ENCODE measurements at regions not wholly inside any gene's neighbourhood (a gene's known extent, or its start where the extent isn't known, plus 50 kb on each side); places are given as distances from the start of the nearest gene placed in this dataset.
"Not testable (repeated sequence)": the region's sequence is repeated elsewhere in the genome, so short reads cannot be mapped to it uniquely, and the experiment has no call there.

DNA sequence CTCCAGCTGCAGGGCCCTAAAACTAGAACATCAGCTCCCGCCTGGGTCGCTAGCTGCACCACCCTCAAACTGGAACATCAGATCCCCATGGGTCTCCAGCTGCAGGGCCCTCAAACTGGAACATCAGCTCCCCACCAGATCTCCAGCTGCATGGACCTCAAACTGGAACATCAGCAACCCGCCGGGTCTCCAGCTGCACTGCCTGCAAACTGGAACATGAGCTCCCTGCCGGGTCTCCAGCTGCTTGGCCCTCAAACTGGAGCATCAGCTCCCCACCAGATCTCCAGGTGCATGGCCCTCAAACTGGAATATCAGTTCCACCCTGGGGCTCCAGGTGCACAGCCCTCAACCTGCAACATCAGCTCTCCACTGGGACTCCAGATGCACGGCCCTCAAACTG is 82.7 kb downstream of the TFRC start:
- DNase-seq (ENCODE audit: low read depth): not testable (repeated sequence)

DNA sequence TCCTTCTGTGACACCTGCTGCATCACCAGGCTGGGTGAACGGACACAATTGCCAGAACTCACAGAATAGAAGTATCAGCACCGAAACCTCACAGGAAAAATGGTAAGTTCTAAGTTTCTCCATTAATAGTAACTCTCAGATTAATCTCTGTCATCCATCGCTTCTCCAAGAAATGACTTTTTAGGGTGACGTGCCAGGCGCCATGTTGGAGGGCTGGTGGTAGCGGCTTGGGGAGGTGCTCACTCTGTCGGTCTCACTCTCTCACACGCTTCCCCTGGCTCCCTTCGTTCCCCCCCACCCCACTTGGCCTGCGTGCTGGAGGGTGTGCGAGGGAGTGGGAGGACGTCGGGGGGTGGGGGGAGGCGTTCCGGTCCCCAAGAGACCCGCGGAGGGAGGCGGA is 85.6 kb downstream of the TFRC start:
- H3K4me3 ChIP-seq (ENCODE audit: low read depth, low read length); DNase-seq (ENCODE audit: low read depth): not testable (repeated sequence)

More for the DNA sequence above, 82.7 kb downstream of the TFRC start:
- not testable (repeated sequence) for H3K4me3 ChIP-seq (ENCODE audit: low read depth, low read length)

DNA sequence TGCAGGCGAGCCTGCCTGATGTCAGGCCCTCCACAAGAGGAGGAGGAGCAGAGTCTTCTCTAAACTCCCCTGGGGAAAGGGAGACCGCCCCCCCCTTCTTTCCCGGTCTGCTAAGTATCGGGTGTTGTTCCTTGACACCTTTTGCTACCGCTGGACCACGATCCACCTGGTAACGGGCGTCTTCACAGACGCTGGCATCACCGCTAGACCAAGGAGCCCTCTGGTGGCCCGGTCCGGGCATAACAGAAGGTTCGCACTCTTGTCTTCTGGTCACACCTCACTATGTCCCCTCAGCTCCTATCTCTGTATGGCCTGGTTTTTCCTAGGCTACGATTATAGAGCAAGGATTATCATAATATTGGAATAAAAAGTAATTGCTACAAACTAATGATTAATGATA is 86.0 kb upstream of the TNK2 start:
- DNase-seq (ENCODE audit: low read depth); H3K4me3 ChIP-seq (ENCODE audit: low read depth, low read length): not testable (repeated sequence)
- TF ChIP-seq, protein P1, sequence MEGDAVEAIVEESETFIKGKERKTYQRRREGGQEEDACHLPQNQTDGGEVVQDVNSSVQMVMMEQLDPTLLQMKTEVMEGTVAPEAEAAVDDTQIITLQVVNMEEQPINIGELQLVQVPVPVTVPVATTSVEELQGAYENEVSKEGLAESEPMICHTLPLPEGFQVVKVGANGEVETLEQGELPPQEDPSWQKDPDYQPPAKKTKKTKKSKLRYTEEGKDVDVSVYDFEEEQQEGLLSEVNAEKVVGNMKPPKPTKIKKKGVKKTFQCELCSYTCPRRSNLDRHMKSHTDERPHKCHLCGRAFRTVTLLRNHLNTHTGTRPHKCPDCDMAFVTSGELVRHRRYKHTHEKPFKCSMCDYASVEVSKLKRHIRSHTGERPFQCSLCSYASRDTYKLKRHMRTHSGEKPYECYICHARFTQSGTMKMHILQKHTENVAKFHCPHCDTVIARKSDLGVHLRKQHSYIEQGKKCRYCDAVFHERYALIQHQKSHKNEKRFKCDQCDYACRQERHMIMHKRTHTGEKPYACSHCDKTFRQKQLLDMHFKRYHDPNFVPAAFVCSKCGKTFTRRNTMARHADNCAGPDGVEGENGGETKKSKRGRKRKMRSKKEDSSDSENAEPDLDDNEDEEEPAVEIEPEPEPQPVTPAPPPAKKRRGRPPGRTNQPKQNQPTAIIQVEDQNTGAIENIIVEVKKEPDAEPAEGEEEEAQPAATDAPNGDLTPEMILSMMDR (IDR thresholded peaks at IDR 0.05; ENCODE audit: low read depth, low read length, missing control alignments): peak; percentile 32

DNA sequence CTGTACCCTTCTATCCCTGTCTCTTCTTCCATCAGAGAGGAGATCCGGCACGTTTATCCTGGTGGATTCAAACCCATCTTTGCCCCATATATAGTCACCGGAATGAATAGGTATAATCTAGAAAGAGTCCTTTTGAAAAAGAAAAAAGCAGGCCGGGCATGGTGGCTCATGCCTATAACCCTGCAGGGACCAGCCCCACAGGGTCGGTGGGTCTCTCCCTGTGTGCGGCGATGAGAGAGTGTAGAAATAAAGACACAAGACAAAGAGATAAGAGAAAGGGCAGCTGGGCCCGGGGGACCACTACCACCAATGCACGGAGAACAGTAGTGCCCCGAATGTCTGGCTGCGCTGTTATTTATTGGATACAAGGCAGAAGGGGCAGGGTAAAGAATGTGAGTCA is 85.3 kb upstream of the TNK2 start:
- not testable (repeated sequence) for DNase-seq (ENCODE audit: low read depth); H3K4me3 ChIP-seq (ENCODE audit: low read depth, low read length)

DNA sequence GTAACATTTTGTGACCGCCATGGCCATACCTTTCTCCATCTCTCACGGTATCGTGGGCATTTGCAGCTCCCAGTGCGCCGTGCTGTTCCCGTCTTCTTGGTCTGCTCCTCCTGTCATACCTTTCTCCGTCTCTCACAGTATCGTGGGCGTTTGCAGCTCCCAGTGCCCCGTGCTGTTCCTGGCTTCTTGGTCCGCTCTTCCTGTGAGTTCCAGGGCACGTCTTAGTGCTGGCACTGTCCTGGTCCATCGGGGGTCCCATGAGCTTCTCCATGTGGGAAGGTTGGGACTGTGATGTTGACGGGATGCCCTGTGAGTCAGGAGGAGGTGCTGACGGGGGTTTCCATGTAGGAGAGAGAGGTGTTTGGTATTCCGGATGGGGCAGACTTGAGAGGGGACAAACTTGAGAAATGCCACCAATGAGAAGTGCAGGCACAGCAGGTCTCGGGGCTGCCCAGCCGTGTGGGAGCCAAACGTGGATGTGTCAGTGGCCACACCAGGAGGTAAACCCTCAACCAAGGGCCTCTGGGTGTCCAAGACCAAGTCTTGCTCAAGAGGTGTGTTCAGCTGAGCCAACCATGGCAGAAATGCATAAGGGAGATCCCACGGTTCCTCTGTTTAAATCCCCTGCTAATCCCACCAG is 84.7 kb upstream of the TNK2 start:
- not testable (repeated sequence) for H3K4me3 ChIP-seq (ENCODE audit: low read depth, low read length); DNase-seq (ENCODE audit: low read depth)

DNA sequence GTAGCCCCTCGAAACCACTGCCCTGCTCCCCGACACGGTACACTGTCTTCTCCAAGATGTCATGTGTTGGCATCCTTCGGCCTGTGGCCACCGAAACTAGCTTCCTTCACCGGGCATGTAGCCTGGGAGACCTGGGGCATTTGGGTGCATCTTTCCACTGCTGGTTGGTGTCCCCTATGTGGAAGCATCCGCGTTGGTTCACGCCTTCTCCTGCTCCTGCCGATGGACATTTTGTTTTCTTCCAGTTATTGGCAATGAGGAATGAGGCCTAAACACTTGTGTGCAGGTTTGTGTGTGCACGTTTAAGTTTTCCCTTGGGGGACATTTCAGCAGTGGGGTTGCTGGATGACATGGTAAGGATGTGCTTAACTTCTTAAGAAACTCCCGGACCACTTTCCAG is 83.6 kb upstream of the TNK2 start:
- not testable (repeated sequence) for DNase-seq (ENCODE audit: low read depth); H3K4me3 ChIP-seq (ENCODE audit: low read depth, low read length)

DNA sequence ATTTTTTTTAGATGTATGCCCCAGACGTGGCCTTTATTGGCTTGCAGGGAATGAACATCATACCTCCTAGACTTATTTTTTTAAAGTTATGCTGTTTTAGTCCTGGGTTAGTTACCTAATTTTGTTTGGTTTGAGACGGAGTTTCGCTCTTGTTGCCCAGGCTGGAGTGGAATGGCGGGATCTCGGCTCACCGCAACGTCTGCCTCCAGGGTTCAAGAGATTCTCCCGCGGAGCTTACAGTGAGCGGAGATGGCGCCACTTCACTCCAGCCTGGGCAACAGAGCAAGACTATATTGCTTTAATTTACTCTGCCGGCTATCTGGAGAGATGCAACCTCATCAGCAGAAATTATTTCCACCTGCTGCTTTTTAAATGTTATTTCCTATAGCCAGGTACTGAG is 82.9 kb upstream of the TNK2 start:
- not testable (repeated sequence) for DNase-seq (ENCODE audit: low read depth); H3K4me3 ChIP-seq (ENCODE audit: low read depth, low read length)

DNA sequence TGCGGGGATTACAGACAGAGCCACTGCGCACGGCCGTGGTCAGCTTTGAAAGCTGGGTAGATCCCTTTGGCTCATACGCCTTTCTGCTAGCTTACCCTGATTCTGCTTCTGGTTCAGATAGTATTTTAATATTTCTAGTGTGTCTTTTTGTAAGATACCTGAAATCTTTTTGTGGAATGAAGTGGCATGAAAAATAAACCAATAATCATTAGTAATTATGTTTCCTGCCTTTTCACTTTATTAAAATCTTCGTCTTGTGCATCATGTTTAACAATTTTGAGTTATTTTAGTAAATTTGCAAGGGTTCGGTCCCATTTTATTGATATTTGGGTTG is 82.5 kb upstream of the TNK2 start:
- H3K4me3 ChIP-seq (ENCODE audit: low read depth, low read length): peak overlapping the region; percentile 74
- not testable (repeated sequence) for DNase-seq (ENCODE audit: low read depth)

DNA sequence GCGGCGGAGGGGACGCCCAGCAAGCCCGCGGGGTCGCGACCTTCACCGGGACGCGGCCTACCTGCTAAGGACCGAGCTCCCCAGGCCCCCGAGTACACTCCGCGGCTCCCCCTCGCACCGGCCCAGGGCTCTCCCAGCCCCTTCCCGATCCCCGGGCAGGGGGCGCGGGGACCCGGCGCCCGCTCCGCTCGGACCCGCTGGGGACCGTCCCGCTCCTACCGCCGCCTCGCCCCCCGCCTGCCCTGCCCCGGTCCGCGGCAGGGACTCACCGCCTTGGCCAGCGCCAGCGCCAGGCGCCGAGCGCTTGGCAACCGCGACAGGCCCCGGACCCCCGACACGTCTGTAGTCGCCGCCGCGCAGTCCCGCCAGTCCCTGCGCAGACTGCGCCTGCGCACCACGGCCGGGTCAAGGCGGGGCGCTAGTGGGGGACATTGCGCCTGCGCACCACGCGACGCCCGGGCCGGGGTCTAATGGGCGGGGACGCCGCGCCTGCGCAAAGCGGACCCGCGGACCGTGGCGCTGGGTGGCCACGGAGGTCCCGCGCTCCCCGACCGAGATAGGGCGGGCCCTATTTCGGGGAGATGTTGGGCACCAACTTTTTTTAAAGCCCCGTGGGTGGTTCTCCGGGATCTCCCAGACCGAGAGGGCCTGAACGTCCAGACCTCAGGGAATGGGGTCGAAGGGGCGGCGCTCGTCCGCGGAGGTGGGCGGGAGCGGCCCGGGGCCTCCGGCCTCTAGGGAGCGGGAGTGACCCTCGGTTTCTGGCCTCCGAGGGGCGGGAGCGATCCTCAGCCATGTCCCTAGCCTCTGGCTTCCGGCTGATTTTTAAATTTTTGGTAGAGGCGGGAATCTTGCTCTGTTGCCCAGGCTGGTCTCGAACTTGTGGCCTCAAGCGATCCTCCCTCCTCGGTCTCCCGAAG is 81.8 kb upstream of the TNK2 start:
- peak; percentile 42 for DNase-seq (ENCODE audit: low read depth)

DNA sequence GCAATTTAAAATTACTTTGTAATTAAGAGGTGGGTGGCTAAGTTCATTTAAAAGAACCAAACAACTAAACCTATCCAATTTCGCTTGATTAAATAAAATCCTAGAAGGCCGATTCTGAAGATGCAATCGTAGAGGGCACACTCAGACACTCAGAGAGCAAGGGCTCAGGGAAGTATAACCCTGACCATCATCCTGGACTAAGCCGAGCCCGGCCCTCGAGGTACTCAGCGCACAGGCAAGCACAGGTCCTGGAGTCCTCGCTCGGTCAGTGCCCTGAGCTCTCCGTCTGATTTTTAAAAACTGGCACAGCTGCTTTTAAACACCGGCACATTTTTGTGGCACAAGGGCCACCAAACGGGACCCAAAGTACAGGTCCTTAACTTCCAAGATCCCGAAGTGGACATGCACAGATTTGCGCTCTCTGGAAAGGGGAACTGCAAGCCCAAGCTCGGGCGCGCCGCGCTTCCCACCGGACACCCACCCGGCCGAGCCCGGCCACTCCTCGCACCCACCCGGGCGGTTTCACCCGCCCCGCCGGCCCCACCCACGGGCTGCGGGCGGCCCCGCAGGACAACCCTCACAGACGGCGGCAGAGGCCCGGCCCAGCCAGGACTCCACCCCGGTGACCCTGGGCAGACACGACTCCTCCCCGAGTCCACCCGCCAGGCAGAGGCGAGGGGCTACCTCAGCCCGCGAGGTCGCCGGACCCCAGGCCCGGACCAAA is 81.0 kb upstream of the TNK2 start:
- DNase-seq (ENCODE audit: low read depth): not testable (repeated sequence)
- peak overlapping the region; percentile 65 for H3K4me3 ChIP-seq (ENCODE audit: low read depth, low read length)

More for the DNA sequence above, 81.8 kb upstream of the TNK2 start:
- H3K4me3 ChIP-seq (ENCODE audit: low read depth, low read length): peak overlapping the region; percentile 74

DNA sequence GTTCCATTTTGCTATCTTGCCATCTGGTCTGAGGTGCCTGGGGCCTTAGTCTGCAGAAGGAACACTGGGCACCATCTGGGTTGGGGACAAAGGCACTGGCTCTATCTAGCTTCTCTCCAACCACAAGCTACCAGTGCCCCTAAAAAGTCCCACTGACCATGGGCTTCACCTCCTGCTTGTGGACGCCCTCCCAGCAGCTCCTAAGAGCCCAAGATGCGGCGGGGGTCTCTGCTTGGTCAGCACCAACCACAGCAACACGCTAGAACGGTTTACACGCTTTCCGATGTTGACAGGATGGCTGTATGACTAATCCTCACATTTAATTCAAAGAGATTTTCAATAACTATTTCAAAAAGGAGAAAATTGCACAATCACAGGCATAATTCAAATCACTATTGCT is 80.4 kb upstream of the TNK2 start:
- H3K4me3 ChIP-seq (ENCODE audit: low read depth, low read length): peak overlapping the region; percentile 35; the same call in 1 of the 2 replicates
- DNase-seq (ENCODE audit: low read depth): not testable (repeated sequence)

DNA sequence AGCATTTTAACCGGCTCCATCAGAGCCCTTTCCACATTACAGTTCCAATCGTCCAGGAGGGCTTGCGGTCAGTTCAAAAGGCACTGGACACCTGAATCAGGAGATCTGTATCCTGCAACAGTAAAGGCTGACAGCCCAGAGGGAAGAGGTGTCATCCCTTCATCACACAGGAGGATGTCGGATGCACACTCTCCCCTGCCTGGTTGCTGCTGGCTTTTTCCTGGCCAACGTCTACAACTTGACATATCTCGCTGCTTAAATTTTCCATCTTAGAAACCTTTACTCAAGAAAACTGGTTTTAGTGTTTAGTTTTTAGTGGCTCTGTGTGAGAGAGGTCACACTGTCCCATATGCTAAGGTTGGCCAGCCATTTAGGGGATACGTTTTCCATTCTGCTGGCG is 78.7 kb upstream of the TNK2 start:
- DNase-seq (ENCODE audit: low read depth); H3K4me3 ChIP-seq (ENCODE audit: low read depth, low read length): not testable (repeated sequence)

DNA sequence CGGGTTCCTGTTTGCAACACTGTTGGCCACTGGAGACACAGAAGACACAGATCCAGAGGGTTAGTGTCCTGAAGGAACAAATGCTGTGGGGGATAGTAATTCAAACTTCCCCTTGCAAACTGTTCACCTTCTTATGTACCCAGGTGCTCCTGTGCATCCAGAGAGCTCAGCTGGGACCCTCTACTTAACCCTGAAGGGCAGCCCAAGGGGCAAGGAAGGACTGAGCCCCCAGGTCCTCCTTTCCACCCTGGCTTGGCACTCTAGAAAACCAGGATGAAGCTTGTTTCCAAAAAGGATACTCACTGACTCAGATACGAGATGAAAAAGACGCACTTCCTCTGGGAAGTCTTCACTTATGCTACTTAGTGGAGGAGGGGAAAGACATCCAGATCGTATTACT is 78.2 kb upstream of the TNK2 start:
- H3K4me3 ChIP-seq (ENCODE audit: low read depth, low read length); DNase-seq (ENCODE audit: low read depth): not testable (repeated sequence)

DNA sequence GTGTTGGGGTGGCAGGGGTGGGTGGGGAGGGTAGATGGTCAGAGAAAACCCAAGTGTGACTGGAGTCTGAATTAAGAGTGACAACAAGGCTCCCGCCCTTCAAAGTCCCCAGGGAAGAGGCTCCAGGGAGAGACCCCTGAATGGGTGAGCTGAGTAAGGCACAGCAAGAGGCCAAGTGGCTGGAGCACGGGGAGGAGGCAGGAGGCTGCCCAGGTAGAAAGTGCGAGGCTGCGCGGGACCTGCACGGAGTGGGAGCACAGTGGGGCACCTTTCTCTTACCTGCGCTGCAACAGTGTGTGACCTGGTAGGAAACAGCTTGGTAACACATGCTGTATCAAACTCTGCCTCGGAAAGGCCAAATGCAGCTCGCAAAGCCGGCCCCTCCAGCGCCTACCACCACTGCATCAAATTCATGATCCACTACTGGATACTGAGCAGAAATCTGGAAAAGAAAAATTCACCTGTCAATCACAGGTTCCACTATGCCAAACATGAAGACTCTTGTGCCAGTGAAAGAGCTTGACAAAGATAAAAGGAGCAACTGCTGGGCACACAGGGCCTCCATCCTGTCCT is 77.1 kb upstream of the TNK2 start:
- H3K4me3 ChIP-seq (ENCODE audit: low read depth, low read length); DNase-seq (ENCODE audit: low read depth): not testable (repeated sequence)

DNA sequence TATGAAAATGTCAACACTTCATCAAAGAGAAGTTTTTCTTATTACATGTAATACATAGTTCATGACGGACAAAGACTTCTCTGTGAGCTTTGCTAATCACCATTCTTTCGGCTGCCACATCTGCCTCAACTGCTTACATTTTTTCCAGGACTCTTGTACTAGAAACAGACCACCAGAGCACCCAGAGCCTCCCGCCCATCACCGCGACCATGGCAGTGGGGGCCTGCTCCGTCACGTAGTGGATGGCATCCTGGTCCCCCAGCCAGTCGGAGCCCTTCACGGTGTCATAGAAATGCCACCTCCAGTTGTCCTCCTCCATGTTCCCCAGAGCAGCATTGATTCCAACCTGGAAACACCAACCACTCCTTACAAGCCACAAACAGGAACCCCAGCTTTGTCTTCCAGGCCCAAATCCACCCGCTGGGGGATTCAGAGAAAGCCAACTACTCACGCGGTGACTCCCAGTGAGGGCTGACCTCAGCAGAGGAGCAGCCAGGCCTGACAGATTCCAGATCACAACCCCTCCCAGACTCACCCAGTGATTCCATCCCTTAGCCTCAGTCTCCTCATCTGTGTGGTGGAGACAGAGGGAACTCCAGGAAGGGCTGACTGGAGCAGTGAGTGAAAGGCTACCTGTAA is 76.2 kb upstream of the TNK2 start:
- not testable (repeated sequence) for H3K4me3 ChIP-seq (ENCODE audit: low read depth, low read length); DNase-seq (ENCODE audit: low read depth)

DNA sequence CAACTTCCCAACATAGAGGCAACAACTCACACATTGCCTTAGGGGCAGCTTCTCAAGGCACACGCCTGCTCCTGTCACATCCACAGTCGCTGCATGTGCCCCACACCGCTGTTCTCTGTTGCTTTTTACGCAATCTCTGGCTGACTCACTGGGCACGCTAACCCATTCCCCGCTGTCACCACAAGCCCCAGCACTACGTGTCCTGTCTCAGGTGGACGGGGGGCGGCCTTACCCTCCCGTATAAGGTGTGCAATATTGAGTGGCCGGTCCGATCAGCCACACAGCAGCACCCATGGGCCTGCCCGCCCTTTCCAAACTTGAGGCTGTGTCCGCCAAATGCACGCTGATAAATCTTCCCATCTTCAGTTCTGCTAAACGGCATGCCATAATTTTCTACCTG is 75.5 kb upstream of the TNK2 start:
- H3K4me3 ChIP-seq (ENCODE audit: low read depth, low read length); DNase-seq (ENCODE audit: low read depth): not testable (repeated sequence)

DNA sequence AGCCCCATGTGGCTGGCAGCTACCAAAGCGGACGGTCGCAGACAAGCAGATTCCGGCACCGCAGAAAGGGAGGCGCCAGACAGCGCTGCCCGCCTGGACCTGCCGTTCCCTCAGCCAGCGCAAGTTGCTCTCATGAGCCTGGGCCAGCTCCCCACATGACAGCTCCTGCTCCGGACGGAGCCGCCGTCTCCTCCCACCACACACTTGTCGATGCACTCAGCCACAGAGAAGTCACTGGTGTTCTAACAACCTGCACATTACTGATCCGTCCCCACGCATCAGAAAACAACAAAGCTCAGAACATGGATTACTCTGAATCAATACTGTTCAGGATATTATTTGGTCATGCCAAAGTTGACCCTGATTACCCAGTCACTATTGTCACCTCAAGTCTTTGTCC is 74.4 kb upstream of the TNK2 start:
- H3K4me3 ChIP-seq (ENCODE audit: low read depth, low read length); DNase-seq (ENCODE audit: low read depth): not testable (repeated sequence)
